ENCODE measurements at regions not wholly inside any gene's neighbourhood (a gene's known extent, or its start where the extent isn't known, plus 50 kb on each side); places are given as distances from the start of the nearest gene placed in this dataset.

DNA sequence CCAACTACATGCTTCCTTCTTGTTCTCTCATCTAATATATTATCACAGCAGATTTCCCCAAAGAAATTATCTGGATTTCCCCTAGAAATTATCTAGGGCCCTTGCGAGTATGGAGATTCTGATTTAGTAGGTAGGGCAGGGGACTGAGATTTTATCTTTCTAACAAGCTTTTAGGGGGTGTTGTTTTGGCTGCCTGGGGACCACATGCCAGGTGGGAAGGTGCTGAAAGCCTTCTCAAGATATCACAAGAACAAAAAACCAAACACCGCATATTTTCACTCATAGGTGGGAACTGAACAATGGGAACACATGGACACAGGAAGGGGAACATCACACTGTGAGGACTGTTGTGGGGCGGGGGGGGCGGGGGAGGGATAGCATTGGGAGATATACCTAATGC lies 146.5 kb upstream of the CDH10 start:
- Histone ChIP-seq H3K27ac (no peak overlapping the region), H3K4me1 (no peaks in the 10 kb centered on the region), H3K4me3 (no peak overlapping the region), H3K9me3 (no peaks in the 10 kb centered on the region), H3K4me2 (no peak overlapping the region)
- POLR2A ChIA-PET: no interaction called here
- DNase-seq (ENCODE audit: low read depth in 1 of 2, low spot score in 1 of 2) (no peak), FAIRE-seq (no peak), ATAC-seq (no peak)
- TF ChIP-seq, protein P1, sequence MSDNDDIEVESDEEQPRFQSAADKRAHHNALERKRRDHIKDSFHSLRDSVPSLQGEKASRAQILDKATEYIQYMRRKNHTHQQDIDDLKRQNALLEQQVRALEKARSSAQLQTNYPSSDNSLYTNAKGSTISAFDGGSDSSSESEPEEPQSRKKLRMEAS (IDR thresholded peaks at IDR 0.05): no peak
- no peak for TF ChIP-seq CHD4 (IDR thresholded peaks at IDR 0.05; ENCODE audit: borderline replicate concordance)
- TF ChIP-seq ZNF302 (CRISPR knock-in tag; IDR thresholded peaks at IDR 0.05): no peak
- TF ChIP-seq USF2 (IDR thresholded peaks at IDR 0.05): no peak
- TF ChIP-seq POLR2A (IDR thresholded peaks at IDR 0.05; ENCODE audit: low read length): no peak
- no peak for TF ChIP-seq EP300 (IDR thresholded peaks at IDR 0.05)
- TF ChIP-seq HOXB13 (CRISPR knock-in tag; IDR thresholded peaks at IDR 0.05; ENCODE audit: low read depth): no peak
- no peak for TF ChIP-seq PHF8 (IDR thresholded peaks at IDR 0.05; ENCODE audit: borderline replicate concordance, low read depth)
- no peak for TF ChIP-seq FOXS1 (CRISPR knock-in tag; IDR thresholded peaks at IDR 0.05)
- no peak for TF ChIP-seq CBX2 (IDR thresholded peaks at IDR 0.05; ENCODE audit: borderline replicate concordance, low read depth)
- no peak for TF ChIP-seq NPAS2 (CRISPR knock-in tag; IDR thresholded peaks at IDR 0.05; ENCODE audit: borderline replicate concordance)
- no peak for TF ChIP-seq SREBF2 (IDR thresholded peaks at IDR 0.05)
- no peak for TF ChIP-seq NR3C1 (IDR thresholded peaks at IDR 0.05)
- TF ChIP-seq MAFK (IDR thresholded peaks at IDR 0.05; ENCODE audit: partially characterized antibody): no peak
- TF ChIP-seq, protein P2, sequence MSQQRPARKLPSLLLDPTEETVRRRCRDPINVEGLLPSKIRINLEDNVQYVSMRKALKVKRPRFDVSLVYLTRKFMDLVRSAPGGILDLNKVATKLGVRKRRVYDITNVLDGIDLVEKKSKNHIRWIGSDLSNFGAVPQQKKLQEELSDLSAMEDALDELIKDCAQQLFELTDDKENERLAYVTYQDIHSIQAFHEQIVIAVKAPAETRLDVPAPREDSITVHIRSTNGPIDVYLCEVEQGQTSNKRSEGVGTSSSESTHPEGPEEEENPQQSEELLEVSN (IDR thresholded peaks at IDR 0.05; ENCODE audit: borderline replicate concordance, low read depth): no peak
- TF ChIP-seq, protein P3, sequence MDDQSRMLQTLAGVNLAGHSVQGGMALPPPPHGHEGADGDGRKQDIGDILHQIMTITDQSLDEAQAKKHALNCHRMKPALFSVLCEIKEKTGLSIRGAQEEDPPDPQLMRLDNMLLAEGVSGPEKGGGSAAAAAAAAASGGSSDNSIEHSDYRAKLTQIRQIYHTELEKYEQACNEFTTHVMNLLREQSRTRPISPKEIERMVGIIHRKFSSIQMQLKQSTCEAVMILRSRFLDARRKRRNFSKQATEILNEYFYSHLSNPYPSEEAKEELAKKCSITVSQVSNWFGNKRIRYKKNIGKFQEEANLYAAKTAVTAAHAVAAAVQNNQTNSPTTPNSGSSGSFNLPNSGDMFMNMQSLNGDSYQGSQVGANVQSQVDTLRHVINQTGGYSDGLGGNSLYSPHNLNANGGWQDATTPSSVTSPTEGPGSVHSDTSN (IDR thresholded peaks at IDR 0.05): no peak
- TF ChIP-seq SMC3 (IDR thresholded peaks at IDR 0.05): no peak
- TF ChIP-seq, protein P4, sequence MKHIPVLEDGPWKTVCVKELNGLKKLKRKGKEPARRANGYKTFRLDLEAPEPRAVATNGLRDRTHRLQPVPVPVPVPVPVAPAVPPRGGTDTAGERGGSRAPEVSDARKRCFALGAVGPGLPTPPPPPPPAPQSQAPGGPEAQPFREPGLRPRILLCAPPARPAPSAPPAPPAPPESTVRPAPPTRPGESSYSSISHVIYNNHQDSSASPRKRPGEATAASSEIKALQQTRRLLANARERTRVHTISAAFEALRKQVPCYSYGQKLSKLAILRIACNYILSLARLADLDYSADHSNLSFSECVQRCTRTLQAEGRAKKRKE (CRISPR knock-in tag; IDR thresholded peaks at IDR 0.05; ENCODE audit: low read depth): no peak
- TF ChIP-seq MAZ (IDR thresholded peaks at IDR 0.05; ENCODE audit: borderline replicate concordance, low read depth, low read length): no peak
- WGBS (ENCODE audit: missing lambda C conversion rate): 63% methylated on average over 2 of the region's 4 CpGs
- CTCF ChIA-PET: no interaction called here

DNA sequence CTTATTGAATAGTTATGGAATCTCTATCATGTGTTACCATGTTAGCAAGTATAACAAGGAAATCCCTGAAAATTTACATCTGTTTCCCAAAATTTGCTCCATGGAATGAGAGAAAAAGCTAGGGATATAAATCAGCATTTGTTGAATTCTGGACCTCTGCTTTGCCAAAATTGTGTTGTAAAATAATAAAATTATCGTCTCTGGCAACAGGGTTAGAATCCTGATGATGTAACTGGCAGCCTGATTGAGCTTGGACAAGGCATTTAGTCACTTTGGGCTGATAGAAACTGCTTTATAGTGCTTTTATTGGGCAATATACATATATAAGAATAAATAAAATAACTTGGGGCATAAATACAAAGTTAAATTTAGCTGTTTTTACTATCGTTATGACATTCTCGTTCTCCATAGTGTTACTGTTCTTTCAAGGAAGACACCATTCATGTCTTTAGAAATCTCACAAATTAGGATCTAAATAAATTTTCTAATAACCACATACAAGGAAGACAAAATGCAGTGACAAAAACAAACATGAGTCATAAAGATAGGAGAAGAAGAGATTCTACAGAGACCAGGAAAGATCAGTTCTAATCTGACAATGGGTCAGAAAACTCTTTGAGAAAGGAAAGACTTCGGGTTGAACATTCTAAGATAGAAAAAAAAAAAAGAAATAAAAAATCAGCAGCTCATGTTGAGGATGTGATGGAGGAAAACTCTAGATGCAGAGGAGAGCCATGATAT lies 145.0 kb upstream of the CDH10 start:
- DNase-seq (ENCODE audit: low read depth in 1 of 2, low spot score in 1 of 2) (no peak), FAIRE-seq (no peak), ATAC-seq (no peak)
- ChIA-PET CTCF (no interaction called here), POLR2A (no interaction called here)
- Histone ChIP-seq H3K9me3 (no peaks in the 10 kb centered on the region), H3K4me1 (no peaks in the 10 kb centered on the region), H3K4me2 (no peak overlapping the region), H3K27ac (no peak overlapping the region), H3K4me3 (no peak overlapping the region)
- 4% methylated on average over 4 of the region's 4 CpGs for WGBS (ENCODE audit: missing lambda C conversion rate)
- TF ChIP-seq FOSL2 (IDR thresholded peaks at IDR 0.05) (no peak), FOSL2 (CRISPR knock-in tag; IDR thresholded peaks at IDR 0.05) (no peak), CEBPB (IDR thresholded peaks at IDR 0.05) (no peak), HEYL (CRISPR knock-in tag; IDR thresholded peaks at IDR 0.05) (no peak), JUN (IDR thresholded peaks at IDR 0.05) (no peak), NPAS2 (CRISPR knock-in tag; IDR thresholded peaks at IDR 0.05; ENCODE audit: borderline replicate concordance) (no peak), CTCF (IDR thresholded peaks at IDR 0.05) (no peak), RAD21 (conservative IDR thresholded peaks at IDR 0.05 in 1 of 2, IDR thresholded peaks at IDR 0.05 in 1 of 2) (no peak), ZC3H11A (IDR thresholded peaks at IDR 0.05) (no peak), KDM5A (IDR thresholded peaks at IDR 0.05) (no peak), TP53 (CRISPR knock-in tag; IDR thresholded peaks at IDR 0.05) (no peak), PHF8 (IDR thresholded peaks at IDR 0.05; ENCODE audit: borderline replicate concordance, low read depth) (no peak)
